Erythroblast (primary cell): ENCODE measurements at regions not wholly inside any gene's neighbourhood (a gene's known extent, or its start where the extent isn't known, plus 50 kb on each side); places are given as distances from the start of the nearest gene placed in this dataset.

Source experiments
- GATA1 ChIP-seq: IDR thresholded peaks from 2 replicates; pipeline ENCODE4 v1.6.1; 2011; ENCODE audit warnings: low read depth, mild to moderate bottlenecking, control low read depth, low read length, moderate library complexity
- POLR2A ChIP-seq: IDR thresholded peaks from 2 replicates; pipeline ENCODE4 v1.6.1; 2011; ENCODE audit warnings: mild to moderate bottlenecking, low read length

DNA sequence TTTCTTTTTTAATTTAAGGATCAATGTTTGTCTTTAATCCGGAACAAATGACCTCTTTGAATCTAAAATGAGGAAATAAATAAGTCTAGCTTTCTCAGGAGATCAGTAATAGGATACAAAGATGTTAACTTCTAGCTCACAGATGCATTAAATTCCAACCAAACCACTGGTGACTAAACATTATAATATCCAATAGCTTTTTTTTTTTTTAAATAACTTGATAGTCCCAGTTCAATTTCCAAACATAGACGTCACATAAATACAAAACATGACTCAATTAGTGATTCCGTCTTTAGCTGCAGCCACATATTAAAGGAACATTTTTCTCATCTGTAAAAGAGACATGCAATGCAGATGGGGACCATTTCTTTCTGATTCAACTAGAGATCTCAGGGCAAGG, 390.5 kb upstream of the PCDH9 start:
- TF ChIP-seq GATA1 (no peak), POLR2A (no peak)
